Mesendoderm (in vitro differentiated cells): ENCODE measurements at regions not wholly inside any gene's neighbourhood (a gene's known extent, or its start where the extent isn't known, plus 50 kb on each side); places are given as distances from the start of the nearest gene placed in this dataset.

Experiments used
- DNase-seq: peaks from one replicate; pipeline ENCODE4 v3.0.0; 2013
- H2AK5ac ChIP-seq: 2 replicates; pipeline ENCODE4 v1.6.1; 2013; ENCODE audit warnings: low read length, inconsistent platforms
- H2BK120ac ChIP-seq: 2 replicates; pipeline ENCODE4 v1.6.1; 2013; ENCODE audit warnings: low read depth, mild to moderate bottlenecking, low read length, moderate library complexity, mixed read lengths
- H2BK15ac ChIP-seq: replicated peaks from 2 replicates; pipeline ENCODE4 v1.6.1; 2013; ENCODE audit warnings: low read depth, mild to moderate bottlenecking, moderate library complexity
- H2BK5ac ChIP-seq: 2 replicates; pipeline ENCODE4 v1.6.1; 2013; ENCODE audit warnings: low read length, inconsistent platforms
- H3K18ac ChIP-seq: 2 replicates; pipeline ENCODE4 v1.6.1; 2013; ENCODE audit warnings: mild to moderate bottlenecking, low read length, mixed read lengths
- H3K23ac ChIP-seq: one replicate; pipeline ENCODE4 v1.6.1; 2013; ENCODE audit warnings: low read length
- H3K27ac ChIP-seq: 2 replicates; pipeline ENCODE4 v1.5.1; 2013; ENCODE audit warnings: low read depth, mild to moderate bottlenecking, inconsistent platforms, low read length, moderate library complexity
- H3K27me3 ChIP-seq: 2 replicates; pipeline ENCODE4 v1.6.1; 2013; ENCODE audit warnings: low read length, control low read depth, mild to moderate bottlenecking, inconsistent platforms; ENCODE audit not compliant: insufficient read depth, poor library complexity
- H3K36me3 ChIP-seq: 2 replicates; pipeline ENCODE4 v1.6.1; 2013; ENCODE audit warnings: low read length, inconsistent platforms; ENCODE audit not compliant: control insufficient read depth, insufficient read depth
- H3K4ac ChIP-seq: one replicate; pipeline ENCODE4 v1.6.1; 2013; ENCODE audit warnings: low read depth, mild to moderate bottlenecking, low read length, moderate library complexity
- H3K4me1 ChIP-seq: 2 replicates; pipeline ENCODE4 v1.6.1; 2013; ENCODE audit warnings: low read depth, low read length, inconsistent platforms; ENCODE audit not compliant: control insufficient read depth
- H3K4me2 ChIP-seq: 2 replicates; pipeline ENCODE4 v1.6.1; 2013; ENCODE audit warnings: low read length
- H3K4me3 ChIP-seq: 2 replicates; pipeline ENCODE4 v1.5.1; 2013; ENCODE audit warnings: mild to moderate bottlenecking, low read length
- H3K56ac ChIP-seq: one replicate; pipeline ENCODE4 v1.6.1; 2013; ENCODE audit warnings: low read length
- H3K79me1 ChIP-seq: 2 replicates; pipeline ENCODE4 v1.6.1; 2013; ENCODE audit warnings: low read length, inconsistent platforms
- H3K79me2 ChIP-seq: 2 replicates; pipeline ENCODE4 v1.6.1; 2013; ENCODE audit warnings: mild to moderate bottlenecking, low read length; ENCODE audit not compliant: control insufficient read depth, insufficient read depth
- H3K9ac ChIP-seq: 2 replicates; pipeline ENCODE4 v1.6.1; 2013; ENCODE audit warnings: low read length, inconsistent platforms
- H4K5ac ChIP-seq: one replicate; pipeline ENCODE4 v1.6.1; 2013; ENCODE audit warnings: low read length
- H4K8ac ChIP-seq: one replicate; pipeline ENCODE4 v1.6.1; 2013; ENCODE audit warnings: low read depth, mild to moderate bottlenecking, control low read depth, low read length, moderate library complexity
- WGBS: extraction: QIAGEN DNeasy Blood & Tissue Kit; methylation state at CpG from one replicate; pipeline ENCODE4 v1.1.7; 2013; ENCODE audit warnings: low lambda C conversion rate, missing lambda C conversion rate; ENCODE audit not compliant: insufficient coverage; ENCODE audit errors: extremely low coverage; 5-methylcytosine and 5-hydroxymethylcytosine counted together

GRCh38 chr16:10312784-10313724 is 72.8 kb upstream of the ATF7IP2 start:
- WGBS, result no CpG with 5 or more reads among the region's 7 CpGs

GRCh38 chr16:10314317-10314716 is 71.5 kb upstream of the ATF7IP2 start:
- Histone ChIP-seq H4K5ac (no peak overlapping the region), H2BK5ac (no peak overlapping the region), H3K79me2 (no peaks in the 10 kb centered on the region), H3K79me1 (no peaks in the 10 kb centered on the region), H3K4ac (no peak overlapping the region), H2BK15ac (no peak overlapping the region), H3K36me3 (no peaks in the 10 kb centered on the region), H3K4me3 (no peak overlapping the region), H3K9ac (no peak overlapping the region), H3K18ac (no peak overlapping the region), H3K4me2 (no peak overlapping the region), H3K4me1 (no peaks in the 10 kb centered on the region), H4K8ac (no peak overlapping the region), H2AK5ac (no peak overlapping the region), H3K27me3 (no peaks in the 10 kb centered on the region), H3K27ac (no peak overlapping the region), H2BK120ac (no peak overlapping the region), H3K23ac (no peak overlapping the region), H3K56ac (no peak overlapping the region)
- WGBS, result no CpG with 5 or more reads among the region's 4 CpGs
- DNase-seq, result no peak

More at GRCh38 chr16:10312784-10313724, 72.8 kb upstream of the ATF7IP2 start:
- no peaks in the 10 kb centered on the region for H3K27me3 ChIP-seq
- H3K36me3 ChIP-seq, result no peaks in the 10 kb centered on the region
- no peak overlapping the region for H3K23ac ChIP-seq
- no peaks in the 10 kb centered on the region for H3K79me2 ChIP-seq
- H3K18ac ChIP-seq, result no peak overlapping the region
- H4K5ac ChIP-seq, result no peak overlapping the region
- H2BK5ac ChIP-seq, result no peak overlapping the region
- H3K9ac ChIP-seq, result no peak overlapping the region
- no peaks in the 10 kb centered on the region for H3K4me1 ChIP-seq
- H3K4me3 ChIP-seq, result no peak overlapping the region
- no peak overlapping the region for H3K56ac ChIP-seq
- H2BK15ac ChIP-seq, result no peak overlapping the region
- H3K79me1 ChIP-seq, result no peaks in the 10 kb centered on the region
- no peak overlapping the region for H2AK5ac ChIP-seq
- H2BK120ac ChIP-seq, result no peak overlapping the region
- no peak for DNase-seq
- H3K27ac ChIP-seq, result no peak overlapping the region
- no peak overlapping the region for H4K8ac ChIP-seq
- no peak overlapping the region for H3K4me2 ChIP-seq
- H3K4ac ChIP-seq, result no peak overlapping the region

GRCh38 chr16:10314811-10315210 is 71.0 kb upstream of the ATF7IP2 start:
- Histone ChIP-seq H3K9ac (no peak overlapping the region), H4K5ac (no peak overlapping the region), H3K4me1 (no peaks in the 10 kb centered on the region), H4K8ac (no peak overlapping the region), H3K79me2 (no peaks in the 10 kb centered on the region), H3K27me3 (no peaks in the 10 kb centered on the region), H3K27ac (no peak overlapping the region), H3K79me1 (no peaks in the 10 kb centered on the region), H3K4me2 (no peak overlapping the region), H3K4ac (no peak overlapping the region), H3K18ac (no peak overlapping the region), H3K56ac (no peak overlapping the region), H2BK15ac (no peak overlapping the region), H2AK5ac (no peak overlapping the region), H2BK5ac (no peak overlapping the region), H2BK120ac (no peak overlapping the region), H3K4me3 (no peak overlapping the region), H3K36me3 (no peaks in the 10 kb centered on the region), H3K23ac (no peak overlapping the region)
- DNase-seq, result peak; percentile 39
- no CpG with 5 or more reads among the region's 4 CpGs for WGBS

GRCh38 chr16:10317425-10318001 is 68.3 kb upstream of the ATF7IP2 start:
- WGBS, result no CpG with 5 or more reads among the region's 3 CpGs

GRCh38 chr16:10318798-10319500 is 66.9 kb upstream of the ATF7IP2 start:
- no peak overlapping the region for H3K27ac ChIP-seq
- H4K5ac ChIP-seq, result no peak overlapping the region
- no peak overlapping the region for H3K4me3 ChIP-seq
- no peak overlapping the region for H3K23ac ChIP-seq
- H4K8ac ChIP-seq, result no peak overlapping the region
- H3K4me2 ChIP-seq, result no peak overlapping the region
- no peak overlapping the region for H3K18ac ChIP-seq
- H3K56ac ChIP-seq, result no peak overlapping the region
- peak overlapping the region; percentile 36 for H3K4ac ChIP-seq
- H3K27me3 ChIP-seq, result no peaks in the 10 kb centered on the region
- no peak for DNase-seq
- no peak overlapping the region for H2AK5ac ChIP-seq
- H3K4me1 ChIP-seq, result no peaks in the 10 kb centered on the region
- no peak overlapping the region for H2BK120ac ChIP-seq
- no peak overlapping the region for H2BK15ac ChIP-seq
- H3K9ac ChIP-seq, result no peak overlapping the region
- no peaks in the 10 kb centered on the region for H3K36me3 ChIP-seq
- H2BK5ac ChIP-seq, result no peak overlapping the region
- WGBS, result no CpG with 5 or more reads among the region's 11 CpGs
- H3K79me2 ChIP-seq, result no peaks in the 10 kb centered on the region
- H3K79me1 ChIP-seq, result no peaks in the 10 kb centered on the region

More at GRCh38 chr16:10317425-10318001, 68.3 kb upstream of the ATF7IP2 start:
- Histone ChIP-seq H3K9ac (no peak overlapping the region), H3K27ac (no peak overlapping the region), H2AK5ac (no peak overlapping the region), H2BK15ac (no peak overlapping the region), H3K4me1 (no peaks in the 10 kb centered on the region), H3K18ac (no peak overlapping the region), H4K8ac (no peak overlapping the region), H3K4me2 (no peak overlapping the region), H3K27me3 (no peaks in the 10 kb centered on the region), H2BK120ac (no peak overlapping the region), H3K56ac (no peak overlapping the region), H3K4me3 (no peak overlapping the region), H3K23ac (no peak overlapping the region), H3K36me3 (no peaks in the 10 kb centered on the region), H3K79me2 (no peaks in the 10 kb centered on the region), H3K4ac (no peak overlapping the region), H2BK5ac (no peak overlapping the region), H4K5ac (no peak overlapping the region), H3K79me1 (no peaks in the 10 kb centered on the region)
- no peak for DNase-seq
